Stimulated activated effector memory CD8-positive, alpha-beta T cell treated with anti-CD3 and anti-CD28 coated beads, Interleukin-12 subunit alpha, Interleukin-12 subunit beta, amount 100 ng/mL, for 72 hours (primary cell): ENCODE measurements at regions not wholly inside any gene's neighbourhood (a gene's known extent, or its start where the extent isn't known, plus 50 kb on each side); places are given as distances from the start of the nearest gene placed in this dataset.

Experiments used
- ATAC-seq: fragments of 150-1000 bp; cut with Tn5 transposase; 2 replicates; pipeline ENCODE4 v1.10.0; 2021
- DNase-seq, 2 donors: peaks; one replicate each; pipeline ENCODE4 v3.0.0; 2021 to 2022; ENCODE audit warnings: low spot score in 2 of 2
- H3K27ac Mint-ChIP-seq: one replicate; pipeline ENCODE4 v1.8.0; 2022; ENCODE audit warnings: mild to moderate bottlenecking, mixed read lengths
- H3K36me3 Mint-ChIP-seq: one replicate; pipeline ENCODE4 v1.8.0; 2022; ENCODE audit warnings: mild to moderate bottlenecking, mixed read lengths
- H3K4me1 Mint-ChIP-seq: one replicate; pipeline ENCODE4 v1.8.0; 2022; ENCODE audit warnings: mixed read lengths
- H3K4me3 Mint-ChIP-seq: one replicate; pipeline ENCODE4 v1.8.0; 2022; ENCODE audit warnings: mild to moderate bottlenecking, mixed read lengths
- H3K9me3 Mint-ChIP-seq: one replicate; pipeline ENCODE4 v1.8.0; 2022; ENCODE audit warnings: mixed read lengths

DNA sequence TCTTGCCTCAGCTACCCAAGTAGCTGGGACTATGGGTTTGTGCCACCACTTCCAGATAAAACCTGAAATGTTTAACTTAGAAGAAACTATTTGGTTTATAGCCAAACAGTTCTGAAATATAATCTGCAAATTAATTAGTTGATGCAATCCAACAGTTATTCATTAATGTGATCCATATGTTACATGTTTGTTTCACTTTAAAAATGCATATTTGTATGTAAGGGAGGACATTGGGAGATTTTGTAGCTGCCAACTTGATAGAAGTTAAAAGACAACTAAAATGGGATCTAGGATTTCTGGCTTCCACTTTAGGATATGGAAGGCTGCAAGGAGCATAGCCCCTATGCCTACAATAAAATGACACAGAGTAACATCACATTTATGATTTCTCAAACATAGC, 532.5 kb upstream of the SLC10A2 start:
- Mint-ChIP-seq H3K27ac (no peak overlapping the region), H3K4me3 (no peak overlapping the region), H3K36me3 (no peaks in the 10 kb centered on the region), H3K4me1 (no peaks in the 10 kb centered on the region), H3K9me3 (peaks cover 10% of the 10 kb centered on the region)
- ATAC-seq = no peak
- DNase-seq = no peak

DNA sequence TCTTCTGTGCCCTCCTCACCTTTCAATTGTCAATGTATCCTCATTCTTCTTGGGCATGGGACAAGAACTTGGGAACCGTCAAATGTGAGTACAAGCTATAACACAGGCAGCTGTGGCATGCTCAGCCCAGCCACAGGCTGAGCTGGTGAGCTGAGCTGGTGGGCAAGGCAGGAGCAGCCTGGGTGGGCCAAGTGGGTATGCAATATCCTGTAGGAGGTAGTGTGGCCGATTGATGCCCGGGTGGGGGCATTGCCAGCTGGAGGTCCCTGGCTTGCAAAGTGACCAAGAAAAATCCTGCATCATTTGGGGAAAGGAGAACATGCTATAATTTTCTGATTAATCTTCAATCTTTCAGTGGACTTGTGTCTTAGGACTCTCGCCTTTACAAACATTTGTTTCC, 507.2 kb upstream of the SLC10A2 start:
- H3K9me3 Mint-ChIP-seq = peaks cover 11% of the 10 kb centered on the region
- DNase-seq = no peak
- no peaks in the 10 kb centered on the region for H3K4me1 Mint-ChIP-seq
- no peak for ATAC-seq
- H3K27ac Mint-ChIP-seq = no peak overlapping the region
- no peaks in the 10 kb centered on the region for H3K36me3 Mint-ChIP-seq
- H3K4me3 Mint-ChIP-seq = no peak overlapping the region

DNA sequence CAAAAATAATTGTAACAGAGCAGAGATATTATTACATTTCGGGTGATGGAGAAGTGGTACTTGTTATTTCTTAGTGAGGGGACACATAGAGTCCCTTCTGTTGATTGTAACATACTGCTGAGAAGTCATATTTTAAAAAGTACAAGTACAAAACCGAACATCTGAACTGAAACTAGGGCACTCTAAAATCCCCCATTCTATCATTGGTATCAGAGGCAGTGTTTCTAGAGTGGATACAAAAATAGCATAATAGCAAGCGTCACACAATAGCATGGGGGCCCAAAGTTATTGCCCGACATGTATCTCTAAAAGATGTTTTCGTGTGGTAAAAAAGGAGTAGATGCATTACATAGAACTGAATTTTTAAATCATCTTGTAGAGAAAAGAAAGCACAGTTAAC, 502.1 kb upstream of the SLC10A2 start:
- DNase-seq = no peak
- no peaks in the 10 kb centered on the region for H3K4me1 Mint-ChIP-seq
- H3K36me3 Mint-ChIP-seq = no peaks in the 10 kb centered on the region
- H3K9me3 Mint-ChIP-seq = peaks cover 11% of the 10 kb centered on the region
- H3K27ac Mint-ChIP-seq = no peak overlapping the region
- H3K4me3 Mint-ChIP-seq = no peak overlapping the region
- no peak for ATAC-seq

DNA sequence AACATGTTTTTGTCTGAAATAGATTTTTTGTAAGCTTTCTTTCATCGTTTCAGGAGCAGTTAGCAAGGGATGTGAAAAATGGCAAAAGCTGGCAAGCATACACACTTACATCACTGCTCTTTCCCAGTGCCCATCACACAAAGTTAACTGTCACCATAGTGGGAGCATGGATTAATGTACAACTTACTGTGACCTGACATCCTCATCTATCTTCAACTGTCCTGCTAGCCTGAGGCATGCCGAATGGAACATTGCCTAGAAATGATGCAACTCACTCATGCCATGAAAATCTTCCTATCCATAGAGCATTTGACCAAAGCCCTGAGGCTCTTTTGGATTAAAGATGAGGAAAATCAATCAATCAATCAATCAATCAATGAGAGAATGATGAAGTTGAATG, 491.7 kb upstream of the SLC10A2 start:
- H3K9me3 Mint-ChIP-seq = peaks cover 24% of the 10 kb centered on the region
- no peak overlapping the region for H3K27ac Mint-ChIP-seq
- no peaks in the 10 kb centered on the region for H3K4me1 Mint-ChIP-seq
- DNase-seq (no peak), ATAC-seq (no peak)
- no peak overlapping the region for H3K4me3 Mint-ChIP-seq
- H3K36me3 Mint-ChIP-seq = no peaks in the 10 kb centered on the region

DNA sequence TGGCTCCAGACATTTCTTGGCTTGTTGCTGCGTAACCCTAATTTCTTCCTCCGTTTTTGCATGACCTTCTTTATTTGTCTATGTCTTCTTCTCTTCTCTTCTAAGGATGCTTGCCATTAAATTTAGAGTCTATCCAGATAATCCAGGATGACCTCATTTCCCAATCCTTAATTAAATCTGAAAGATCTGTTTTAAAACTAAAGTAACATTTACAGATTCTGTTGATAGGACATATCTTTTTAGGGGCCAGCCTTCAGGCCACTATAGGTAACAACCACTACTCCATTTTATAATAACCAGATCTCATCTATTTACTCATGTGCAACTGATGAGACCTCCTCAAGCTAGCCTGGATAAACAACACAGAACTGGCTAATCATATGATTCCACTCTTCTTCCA, 490.5 kb upstream of the SLC10A2 start:
- ATAC-seq (no peak), DNase-seq (no peak)
- Mint-ChIP-seq H3K4me3 (no peak overlapping the region), H3K4me1 (no peaks in the 10 kb centered on the region), H3K27ac (no peak overlapping the region), H3K36me3 (no peaks in the 10 kb centered on the region), H3K9me3 (peaks cover 20% of the 10 kb centered on the region)

DNA sequence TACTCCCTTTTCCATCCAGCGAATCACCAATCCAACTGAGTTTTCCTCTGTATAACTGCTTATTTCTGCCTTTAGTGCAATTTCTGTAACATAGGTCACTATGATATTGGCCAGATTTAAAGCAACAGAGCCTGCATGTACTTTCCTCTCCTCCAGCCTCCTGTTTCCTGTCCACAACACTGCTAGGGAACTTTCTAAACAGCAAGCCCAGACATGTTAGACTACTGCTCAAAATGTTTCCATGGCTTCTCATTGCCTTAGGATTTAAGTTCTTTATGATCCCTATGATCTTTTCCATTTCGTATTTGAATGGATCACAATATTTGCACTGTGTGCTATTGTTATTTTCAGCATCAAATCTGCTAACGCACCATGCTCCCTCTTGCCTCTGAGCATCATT, 481.7 kb upstream of the SLC10A2 start:
- Mint-ChIP-seq H3K27ac (no peak overlapping the region), H3K4me1 (no peaks in the 10 kb centered on the region), H3K9me3 (peaks cover 32% of the 10 kb centered on the region), H3K36me3 (no peaks in the 10 kb centered on the region), H3K4me3 (no peak overlapping the region)
- DNase-seq (no peak), ATAC-seq (no peak)

DNA sequence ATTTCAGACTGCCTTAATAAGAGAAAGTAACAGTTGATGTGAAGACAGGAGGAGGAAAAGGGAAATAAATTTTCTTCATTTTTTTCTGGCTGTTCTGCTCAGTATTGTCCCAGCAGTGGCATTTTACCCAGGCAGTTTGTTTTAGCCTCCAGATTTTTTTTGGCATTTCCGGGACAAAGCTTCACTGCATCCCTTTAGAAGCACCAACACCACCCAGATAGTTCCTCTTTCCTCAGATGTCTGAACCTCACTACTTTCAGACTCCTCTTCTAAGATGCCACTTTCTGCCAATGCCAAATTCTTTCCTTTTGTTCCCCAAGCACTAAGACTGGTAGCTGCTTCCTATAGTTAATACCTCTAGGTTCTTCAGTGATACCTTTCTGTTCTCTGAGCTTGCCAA, 480.1 kb upstream of the SLC10A2 start:
- Mint-ChIP-seq H3K36me3 (no peaks in the 10 kb centered on the region), H3K4me3 (no peak overlapping the region), H3K27ac (no peak overlapping the region), H3K4me1 (no peaks in the 10 kb centered on the region), H3K9me3 (peaks cover 33% of the 10 kb centered on the region)
- ATAC-seq (no peak), DNase-seq (no peak)

DNA sequence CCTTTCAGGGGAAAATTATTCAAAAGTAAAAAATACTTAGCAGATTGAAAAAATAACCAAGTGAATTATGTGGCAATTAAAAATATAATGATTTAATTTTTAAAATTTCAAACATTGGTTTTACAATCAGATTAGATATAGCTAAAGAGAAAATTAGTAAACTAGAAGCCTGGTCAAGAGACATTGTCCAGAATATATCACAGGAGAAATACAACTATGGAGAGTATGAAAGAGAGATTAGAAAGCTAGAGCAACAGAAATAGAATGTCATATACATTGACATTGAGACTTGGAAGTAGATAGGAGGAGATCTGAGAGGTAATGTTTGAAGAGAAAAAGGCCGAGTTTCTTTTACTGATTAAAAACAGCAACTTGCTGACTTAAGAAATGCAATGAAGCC, 476.4 kb upstream of the SLC10A2 start:
- no peak for ATAC-seq
- Mint-ChIP-seq H3K27ac (no peak overlapping the region), H3K4me3 (no peak overlapping the region), H3K9me3 (peaks cover 29% of the 10 kb centered on the region), H3K36me3 (no peaks in the 10 kb centered on the region), H3K4me1 (no peaks in the 10 kb centered on the region)
- DNase-seq = no peak

DNA sequence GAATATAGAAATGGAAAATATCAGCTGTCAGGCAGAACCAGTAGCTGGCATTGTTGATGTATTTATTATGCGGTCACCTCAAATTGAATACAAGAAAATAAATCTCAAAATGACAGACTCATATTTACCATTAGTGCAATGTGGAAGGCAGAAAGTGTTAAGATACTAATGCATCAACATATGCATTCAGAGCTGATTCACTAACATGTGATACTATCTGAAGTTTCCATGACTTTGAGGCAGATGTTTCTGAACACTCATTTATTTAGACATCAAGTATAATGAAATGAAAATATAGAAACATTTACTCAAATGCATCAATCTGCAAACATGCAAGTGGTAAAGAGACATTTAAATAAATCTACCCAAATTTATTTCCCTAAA, 474.2 kb upstream of the SLC10A2 start:
- Mint-ChIP-seq H3K36me3 (no peaks in the 10 kb centered on the region), H3K4me1 (no peaks in the 10 kb centered on the region), H3K4me3 (no peak overlapping the region), H3K27ac (no peak overlapping the region), H3K9me3 (peaks cover 23% of the 10 kb centered on the region)
- ATAC-seq (no peak), DNase-seq (no peak)

DNA sequence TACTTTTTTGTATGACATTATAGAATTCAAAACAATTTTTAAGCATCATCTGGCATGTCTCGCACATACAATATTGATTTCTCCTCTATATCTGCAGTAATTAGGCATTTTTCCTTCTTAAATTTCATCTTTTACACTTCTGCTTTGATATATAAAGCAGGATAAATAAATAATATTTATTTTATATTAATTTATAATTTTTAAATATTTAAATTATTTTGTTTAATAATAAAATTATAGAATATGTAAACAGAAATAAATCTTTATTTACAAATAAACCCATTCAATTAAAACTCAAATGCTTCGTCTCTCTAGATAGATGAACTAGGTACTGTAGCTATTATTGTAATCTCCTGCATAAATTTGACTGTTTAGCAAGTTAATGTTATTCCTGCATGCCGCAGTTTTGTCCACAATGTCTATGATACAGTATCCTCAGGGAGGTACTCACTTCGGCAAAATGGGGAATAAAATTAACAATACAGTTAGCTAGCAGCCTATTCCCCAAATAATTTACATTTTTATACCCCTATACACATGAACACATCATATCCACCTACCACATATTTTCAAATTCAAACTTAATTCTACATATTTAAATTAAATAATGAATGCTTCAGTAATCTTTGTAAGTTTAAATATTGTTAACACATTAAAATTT, 473.6 kb upstream of the SLC10A2 start:
- DNase-seq (no peak), ATAC-seq (no peak)
- H3K4me3 Mint-ChIP-seq = no peak overlapping the region
- no peaks in the 10 kb centered on the region for H3K36me3 Mint-ChIP-seq
- H3K27ac Mint-ChIP-seq = no peak overlapping the region
- H3K9me3 Mint-ChIP-seq = peaks cover 20% of the 10 kb centered on the region
- H3K4me1 Mint-ChIP-seq = no peaks in the 10 kb centered on the region

DNA sequence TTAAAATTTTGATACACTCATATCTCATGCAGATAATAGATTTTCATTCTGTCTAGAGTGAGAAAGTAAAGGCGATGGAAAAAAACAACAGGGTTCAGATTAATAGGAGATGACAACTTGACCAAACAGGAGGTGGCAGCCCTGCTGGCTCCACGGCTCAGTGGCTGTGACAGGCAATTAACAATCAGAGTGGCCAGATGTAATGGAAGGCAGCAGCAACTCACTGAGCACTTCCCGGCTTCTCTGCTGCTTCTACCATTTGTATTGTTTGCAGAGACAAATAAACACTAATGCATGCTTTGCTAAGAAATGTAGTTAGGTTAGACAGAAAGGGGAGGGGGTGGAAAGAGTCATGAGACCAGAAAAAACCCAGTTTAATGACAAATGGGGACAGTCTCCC, 473.0 kb upstream of the SLC10A2 start:
- peaks cover 16% of the 10 kb centered on the region for H3K9me3 Mint-ChIP-seq
- no peak overlapping the region for H3K4me3 Mint-ChIP-seq
- DNase-seq (no peak), ATAC-seq (no peak)
- no peak overlapping the region for H3K27ac Mint-ChIP-seq
- H3K36me3 Mint-ChIP-seq = no peaks in the 10 kb centered on the region
- no peaks in the 10 kb centered on the region for H3K4me1 Mint-ChIP-seq

DNA sequence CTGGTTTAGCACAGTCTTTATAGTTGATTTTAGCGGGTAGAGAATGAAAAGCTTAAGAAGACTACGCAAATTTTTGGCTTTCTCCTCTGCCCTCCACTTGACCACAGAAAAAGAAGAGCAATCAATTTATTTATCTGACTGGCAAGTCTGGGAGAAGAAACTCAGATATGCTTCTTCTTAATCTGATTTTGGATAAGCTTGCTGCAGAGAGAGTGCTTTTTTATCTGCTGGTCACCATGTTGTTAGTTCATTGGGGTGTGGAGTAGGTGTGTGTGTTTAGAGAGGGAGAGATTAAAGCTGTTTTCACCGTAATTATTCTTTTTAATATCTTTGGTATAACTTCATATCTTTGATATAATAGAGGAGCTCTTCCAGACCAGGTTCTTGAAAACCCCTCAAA, 471.4 kb upstream of the SLC10A2 start:
- H3K36me3 Mint-ChIP-seq = no peaks in the 10 kb centered on the region
- no peak overlapping the region for H3K27ac Mint-ChIP-seq
- ATAC-seq (no peak), DNase-seq (no peak)
- no peak overlapping the region for H3K4me3 Mint-ChIP-seq
- peaks cover 6% of the 10 kb centered on the region for H3K9me3 Mint-ChIP-seq
- no peaks in the 10 kb centered on the region for H3K4me1 Mint-ChIP-seq

DNA sequence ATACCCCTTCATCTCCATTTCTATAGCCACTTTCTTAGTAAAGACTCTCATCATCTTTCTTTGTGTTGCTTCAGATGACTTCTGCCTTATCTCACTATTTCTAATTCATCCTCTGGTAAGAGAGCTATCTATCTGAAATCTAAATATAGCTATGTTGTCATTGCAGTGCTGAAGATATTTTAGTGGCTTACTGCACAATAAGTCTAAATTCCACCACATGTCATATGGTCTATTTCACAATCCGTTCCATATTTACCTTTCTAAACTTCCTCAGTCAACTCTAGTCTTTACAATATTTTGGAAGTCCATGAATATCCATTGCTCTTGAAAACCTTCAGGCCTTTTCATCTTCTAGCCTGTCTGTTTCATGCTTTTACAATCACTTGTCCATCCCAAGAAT, 465.1 kb upstream of the SLC10A2 start:
- Mint-ChIP-seq H3K4me1 (no peaks in the 10 kb centered on the region), H3K27ac (no peak overlapping the region), H3K9me3 (peaks cover 19% of the 10 kb centered on the region), H3K36me3 (no peaks in the 10 kb centered on the region), H3K4me3 (no peak overlapping the region)
- ATAC-seq (no peak), DNase-seq (no peak)

DNA sequence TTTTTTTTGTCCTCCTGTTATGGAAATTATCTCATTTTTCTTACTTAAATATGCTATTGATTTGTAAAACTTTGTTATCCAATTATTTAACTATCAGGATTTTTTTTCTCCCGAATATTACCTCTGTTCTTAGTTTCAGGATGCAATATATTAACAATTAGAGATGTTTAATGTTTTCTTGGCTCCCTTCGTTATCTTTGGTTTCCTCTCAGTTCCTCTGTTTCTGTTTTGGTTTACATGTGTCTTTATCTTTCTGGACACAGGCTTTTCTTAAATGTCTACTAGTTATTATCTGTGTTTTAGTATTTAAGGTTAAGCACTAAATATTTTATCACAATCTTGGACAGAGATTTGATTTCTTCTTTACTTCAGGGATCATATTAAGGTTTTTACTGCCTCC, 462.2 kb upstream of the SLC10A2 start:
- Mint-ChIP-seq H3K36me3 (no peaks in the 10 kb centered on the region), H3K4me3 (no peak overlapping the region), H3K27ac (no peak overlapping the region), H3K4me1 (no peaks in the 10 kb centered on the region), H3K9me3 (peaks cover 22% of the 10 kb centered on the region)
- DNase-seq = no peak
- no peak for ATAC-seq

DNA sequence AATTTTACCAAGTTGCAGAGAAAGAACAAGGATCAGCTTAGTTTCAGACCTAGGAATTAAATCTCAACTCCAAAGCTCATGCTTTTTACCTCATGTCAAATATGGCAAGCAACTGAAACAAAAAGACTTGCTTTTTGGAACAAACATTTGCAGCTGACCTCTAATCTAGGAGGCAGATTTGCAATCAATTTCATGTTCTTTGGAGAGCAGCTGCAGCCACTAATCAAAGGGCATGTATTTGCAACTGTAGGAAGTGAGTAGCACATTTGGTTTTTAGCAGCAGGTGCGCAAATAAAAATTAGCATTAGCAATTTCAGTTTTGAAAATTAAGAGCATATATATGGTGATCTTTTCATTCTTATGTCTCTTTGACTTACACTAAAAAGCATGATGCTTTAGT, 459.3 kb upstream of the SLC10A2 start:
- Mint-ChIP-seq H3K27ac (no peak overlapping the region), H3K36me3 (no peaks in the 10 kb centered on the region), H3K4me3 (no peak overlapping the region), H3K4me1 (no peaks in the 10 kb centered on the region), H3K9me3 (peaks cover 26% of the 10 kb centered on the region)
- no peak for ATAC-seq
- DNase-seq = no peak

DNA sequence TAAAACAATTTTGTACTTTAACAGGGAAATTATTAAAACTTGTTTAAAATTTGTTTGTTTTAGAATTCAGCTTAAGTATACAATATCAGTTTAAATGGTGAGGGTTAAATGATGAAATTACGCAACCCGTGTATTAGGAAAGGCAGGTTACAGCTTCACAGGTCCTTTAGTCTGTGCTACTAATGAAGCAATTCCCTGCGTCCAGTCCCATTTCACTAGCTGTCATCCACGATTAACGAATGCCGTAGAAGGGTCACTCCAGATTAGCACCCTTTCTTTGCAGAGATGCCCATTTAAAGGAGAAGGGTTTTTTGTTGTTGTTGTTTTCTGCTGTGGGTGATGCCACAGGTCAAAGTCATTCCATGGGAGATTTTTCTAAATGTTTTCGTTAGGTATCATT, 457.6 kb upstream of the SLC10A2 start:
- H3K4me1 Mint-ChIP-seq = no peaks in the 10 kb centered on the region
- DNase-seq (no peak), ATAC-seq (no peak)
- H3K36me3 Mint-ChIP-seq = no peaks in the 10 kb centered on the region
- H3K4me3 Mint-ChIP-seq = no peak overlapping the region
- no peak overlapping the region for H3K27ac Mint-ChIP-seq
- peaks cover 20% of the 10 kb centered on the region for H3K9me3 Mint-ChIP-seq

DNA sequence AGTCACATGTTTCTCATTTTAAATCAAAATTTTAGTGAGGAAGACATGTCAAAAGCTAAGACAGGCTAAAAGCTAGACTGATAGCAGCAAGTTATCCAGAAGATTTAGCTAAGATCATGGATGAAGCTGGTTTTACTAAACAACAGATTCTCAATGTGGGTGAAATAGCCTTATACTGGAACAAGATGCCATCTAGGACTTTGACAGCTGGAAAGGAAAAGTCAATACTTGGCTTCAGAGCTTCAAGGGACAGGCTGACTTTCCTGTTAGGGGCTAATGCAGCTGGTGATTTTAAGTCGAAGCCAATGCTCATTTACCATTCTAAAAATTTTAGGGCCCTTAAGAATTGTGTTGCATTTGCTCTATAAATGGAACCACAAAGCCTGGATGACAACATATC, 455.3 kb upstream of the SLC10A2 start:
- no peak overlapping the region for H3K4me3 Mint-ChIP-seq
- no peak overlapping the region for H3K27ac Mint-ChIP-seq
- no peaks in the 10 kb centered on the region for H3K4me1 Mint-ChIP-seq
- no peaks in the 10 kb centered on the region for H3K36me3 Mint-ChIP-seq
- ATAC-seq (no peak), DNase-seq (no peak)
- peaks cover 7% of the 10 kb centered on the region for H3K9me3 Mint-ChIP-seq
